Stimulated activated CD4-positive, alpha-beta T cell treated with anti-CD3 and anti-CD28 coated beads, Interleukin-1b, Interleukin-23, amount 100 ng/mL, for 24 hours (primary cell): ENCODE measurements at regions not wholly inside any gene's neighbourhood (a gene's known extent, or its start where the extent isn't known, plus 50 kb on each side); places are given as distances from the start of the nearest gene placed in this dataset.

Source experiments
- DNase-seq, 4 experiments: peaks; one replicate each; pipeline ENCODE4 v3.0.0-alpha.2; 2020; ENCODE audit warnings: low read depth in 4 of 4, low spot score in 1 of 4

- no peak for DNase-seq
Measured at GRCh38 chr2:234771176-234771575, 180.6 kb upstream of the SH3BP4 start.

GRCh38 chr2:234770715-234771141, 181.1 kb upstream of the SH3BP4 start:
- DNase-seq = no peak

- no peak for DNase-seq
Measured at GRCh38 chr2:234770031-234770506, 181.7 kb upstream of the SH3BP4 start.

DNA sequence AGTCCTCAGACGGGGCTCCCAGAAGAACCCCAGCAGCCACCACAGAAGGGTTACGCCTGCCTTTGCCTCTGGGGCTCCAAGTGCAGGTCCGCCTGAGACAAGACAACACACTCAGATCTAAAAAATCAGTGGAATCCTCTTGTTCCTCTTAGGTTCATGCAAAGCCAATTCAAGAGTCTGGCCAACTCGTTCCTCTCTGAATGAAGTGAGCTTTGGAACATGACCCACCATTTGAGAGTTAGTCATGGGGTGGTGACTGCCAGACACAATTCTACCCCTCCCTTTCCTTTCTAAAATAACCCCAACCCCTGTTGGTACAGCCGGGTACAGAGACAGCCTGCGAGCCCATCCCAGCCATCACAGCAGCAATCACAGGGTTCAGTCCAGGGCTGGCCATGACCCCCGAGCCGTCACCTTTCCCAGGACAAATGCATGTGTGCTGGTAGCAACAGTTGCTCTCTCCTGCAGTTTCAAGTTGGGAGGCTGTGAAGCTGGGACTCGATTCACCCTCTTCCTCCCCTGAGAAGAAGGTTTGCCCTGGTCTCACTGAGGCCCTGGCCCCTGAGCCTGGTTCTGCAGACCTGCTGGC, 183.1 kb upstream of the SH3BP4 start:
- DNase-seq = no peak

DNA sequence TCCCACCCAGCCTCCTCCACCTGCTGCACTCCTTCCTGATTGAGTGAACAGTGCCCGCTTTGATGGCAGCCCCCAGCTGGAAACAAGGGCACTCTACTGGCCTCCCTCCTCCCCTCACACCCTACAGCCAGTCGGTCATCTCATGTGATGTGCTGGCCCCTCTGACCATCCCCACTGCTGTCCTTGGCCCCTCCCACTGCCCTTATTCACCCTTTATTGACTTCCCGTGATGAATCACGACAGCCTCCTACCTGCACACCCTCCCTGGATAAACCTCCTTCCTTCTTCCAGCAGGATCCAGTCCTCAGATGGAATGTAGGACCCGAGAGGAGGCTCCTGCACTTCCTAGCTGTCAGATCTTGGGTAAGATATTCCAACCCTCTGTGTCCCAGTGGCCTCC, 186.5 kb upstream of the SH3BP4 start:
- no peak for DNase-seq

- DNase-seq = no peak
Measured at GRCh38 chr2:234764372-234764771, 187.4 kb upstream of the SH3BP4 start.

DNA sequence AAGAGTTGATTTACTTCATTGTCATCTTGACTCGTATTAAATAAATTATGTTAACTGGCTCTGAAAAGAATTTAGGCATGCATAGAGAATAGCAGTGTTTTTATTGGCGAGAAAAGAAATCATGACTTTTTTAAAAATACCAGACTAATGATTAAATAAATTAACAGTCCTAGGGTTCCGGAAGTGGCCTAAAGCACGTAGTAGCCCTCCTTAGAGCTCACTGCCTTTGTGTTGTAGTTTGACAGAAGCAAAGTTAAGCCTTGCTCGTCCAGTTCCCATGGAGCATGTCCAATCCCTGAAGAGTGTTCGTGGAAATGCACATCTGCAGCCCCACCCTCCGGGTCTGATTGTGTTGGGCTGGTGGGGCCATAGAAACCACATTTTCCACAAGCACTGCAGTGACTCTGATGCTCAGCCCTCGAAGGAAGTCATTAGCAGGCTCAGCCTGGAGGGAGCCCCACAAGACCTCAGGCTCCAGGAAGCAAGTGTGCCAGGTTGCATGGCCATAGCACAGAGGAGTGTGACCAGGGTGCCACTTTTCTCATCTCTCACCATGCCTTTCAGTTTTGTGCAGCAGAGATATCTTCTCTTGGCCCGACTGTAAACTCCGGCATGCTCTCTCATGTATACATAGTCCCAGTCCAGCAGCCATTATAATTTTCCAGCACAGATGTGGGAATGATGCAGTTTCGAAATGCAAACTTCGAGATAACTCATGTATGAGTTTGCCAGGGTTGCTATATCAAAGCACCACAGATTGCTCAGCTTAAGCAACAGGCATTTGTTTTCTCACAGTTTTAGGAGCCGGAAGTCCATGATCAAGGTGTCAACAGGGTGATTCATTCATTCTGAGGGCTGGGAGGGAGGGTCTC, 188.6 kb upstream of the SH3BP4 start:
- DNase-seq = no peak

GRCh38 chr2:234761910-234762309, 189.9 kb upstream of the SH3BP4 start:
- DNase-seq = no peak

GRCh38 chr2:234754126-234754525, 197.7 kb upstream of the SH3BP4 start:
- DNase-seq = no peak

DNA sequence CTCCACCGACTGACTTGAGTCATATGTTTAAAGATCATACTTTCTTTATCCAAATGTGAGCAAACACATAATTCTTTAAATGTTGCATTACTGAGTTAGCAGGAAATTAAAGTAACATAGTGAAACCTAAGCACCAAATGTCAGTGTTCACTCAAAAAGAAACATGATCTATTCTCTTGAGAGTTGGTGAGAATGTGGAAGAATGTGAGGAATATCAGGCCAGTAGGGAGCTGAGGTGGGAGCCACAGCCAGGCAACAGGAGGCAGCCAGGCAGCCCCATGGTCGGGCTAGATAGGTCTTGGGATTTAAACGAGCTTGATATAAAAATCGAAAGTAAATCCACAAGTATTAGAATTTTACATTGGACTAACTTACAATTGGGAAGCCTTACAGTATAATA, 198.1 kb upstream of the SH3BP4 start:
- DNase-seq = no peak

GRCh38 chr2:234752966-234753365, 198.9 kb upstream of the SH3BP4 start:
- DNase-seq = no peak

DNA sequence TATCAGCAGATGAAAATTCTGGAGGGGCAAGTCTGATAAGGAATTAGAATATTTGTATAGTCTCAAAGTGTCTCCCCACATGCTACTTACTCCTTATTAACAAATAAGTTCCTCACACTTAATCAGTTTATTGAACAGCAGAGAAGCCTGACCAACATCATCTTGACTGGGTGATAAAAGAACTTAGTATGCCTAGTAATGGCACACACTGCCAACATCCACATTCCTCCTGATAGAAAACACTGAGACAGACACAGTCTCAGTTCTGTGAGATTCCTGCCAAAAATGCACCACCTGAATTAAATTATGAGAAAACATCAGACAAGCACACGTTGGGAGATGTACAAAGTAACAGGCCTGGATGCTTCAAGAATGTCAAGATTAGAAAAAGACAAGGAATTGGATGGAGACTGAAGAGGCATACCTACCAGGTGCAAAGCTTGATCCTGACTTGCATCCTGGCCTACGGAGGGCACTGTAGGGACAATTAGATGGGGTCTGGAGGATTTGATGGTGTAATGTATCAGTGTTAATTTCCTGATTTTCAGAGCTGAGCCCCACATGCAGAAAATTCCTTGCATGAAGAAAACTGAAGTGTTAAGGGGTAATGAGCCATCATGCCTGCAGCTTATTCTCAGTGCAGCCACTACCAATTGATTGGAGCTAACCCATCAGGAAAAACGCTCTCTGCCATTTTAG, 200.4 kb upstream of the SH3BP4 start:
- DNase-seq = no peak

DNA sequence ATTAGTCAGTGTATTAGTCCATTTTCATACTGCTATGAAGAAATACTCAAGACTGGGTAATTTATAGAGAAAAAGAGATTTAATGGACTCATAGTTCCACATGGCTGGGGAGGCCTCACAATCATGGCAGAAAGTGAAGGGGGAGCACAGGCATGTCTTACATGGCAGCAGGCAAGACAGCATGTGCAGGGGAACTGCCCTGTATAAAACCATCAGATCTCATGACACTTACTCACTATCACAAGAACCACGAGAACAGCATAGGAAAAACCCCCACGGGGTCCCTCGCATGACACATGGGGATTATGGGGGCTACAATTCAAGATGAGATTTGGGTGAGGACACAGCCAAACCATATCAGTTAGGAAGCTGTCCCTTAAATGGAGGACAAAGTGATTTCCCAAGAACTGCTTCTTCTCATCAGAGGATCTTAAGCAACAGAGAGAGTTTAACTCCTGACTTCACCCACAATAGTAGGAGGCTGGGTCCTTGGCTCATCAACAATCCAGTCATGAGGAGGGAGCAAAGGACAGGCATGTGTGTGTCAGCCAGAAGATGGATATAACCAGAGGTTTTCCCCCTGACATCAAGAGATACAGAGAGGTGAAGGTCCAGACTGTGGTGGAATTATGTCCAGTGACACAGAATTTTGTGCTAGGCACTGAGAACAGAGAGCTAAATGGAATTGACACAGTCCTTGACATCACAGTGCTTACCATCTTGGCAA, 203.8 kb upstream of the SH3BP4 start:
- DNase-seq = no peak

- DNase-seq = no peak
Measured at GRCh38 chr2:234747032-234747431, 204.8 kb upstream of the SH3BP4 start.

DNA sequence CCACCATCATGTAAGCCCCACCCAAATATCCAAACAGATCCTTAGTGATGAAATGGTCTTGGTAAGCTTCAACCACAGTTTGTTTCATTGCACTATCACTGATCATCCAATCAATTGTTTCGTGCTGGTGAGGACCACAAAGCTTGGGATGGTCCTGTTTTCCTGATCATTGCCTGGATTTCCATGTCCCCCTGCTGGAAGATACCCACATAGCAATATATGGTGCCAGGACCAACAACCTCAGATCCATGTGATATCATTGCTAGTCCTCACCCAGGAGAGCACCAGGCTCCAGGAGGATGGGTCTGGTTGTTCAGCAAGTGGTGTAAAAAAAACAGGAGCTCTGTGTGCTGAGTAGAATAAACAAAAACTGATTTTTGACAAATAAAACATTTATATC, 206.5 kb upstream of the SH3BP4 start:
- no peak for DNase-seq

DNA sequence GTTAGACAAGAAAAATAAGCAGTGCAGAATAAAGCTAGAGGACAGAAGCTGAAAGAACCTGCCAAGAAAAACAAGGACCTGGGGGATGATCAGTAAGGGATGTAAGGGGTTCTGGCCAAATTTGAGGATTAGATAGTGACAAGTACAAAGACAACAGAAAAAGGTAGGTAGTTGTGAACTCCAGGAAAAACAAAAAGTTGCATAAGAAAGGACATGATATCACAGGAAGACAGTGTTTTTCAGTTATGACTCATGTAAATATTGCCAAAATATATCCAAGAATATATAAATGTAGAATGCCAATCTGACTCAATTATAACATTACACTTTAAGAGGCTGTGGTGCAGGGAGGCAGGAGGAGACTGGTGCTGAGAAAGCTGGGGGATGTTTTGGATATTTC, 209.8 kb upstream of the SH3BP4 start:
- no peak for DNase-seq

- DNase-seq = no peak
Measured at GRCh38 chr2:234739061-234739460, 212.8 kb upstream of the SH3BP4 start.

DNA sequence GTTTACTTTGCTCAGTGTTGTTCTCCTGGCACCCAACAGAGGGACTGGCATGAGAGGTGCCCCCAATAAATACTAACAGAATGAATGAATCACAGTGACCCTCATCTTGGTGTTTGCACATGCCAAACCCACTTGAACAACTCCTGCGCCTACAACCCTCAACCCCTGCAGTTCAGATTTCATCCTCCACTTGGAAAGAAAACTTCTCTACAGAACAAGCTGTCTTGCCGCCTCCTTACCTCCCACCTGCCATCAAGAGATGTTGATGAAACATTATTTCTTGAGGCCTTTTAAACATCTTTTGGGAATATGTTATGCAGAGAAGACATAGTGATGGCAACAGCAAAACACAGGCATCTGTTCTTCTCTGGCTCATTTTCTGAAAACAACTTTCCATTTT, 216.0 kb upstream of the SH3BP4 start:
- no peak for DNase-seq

DNA sequence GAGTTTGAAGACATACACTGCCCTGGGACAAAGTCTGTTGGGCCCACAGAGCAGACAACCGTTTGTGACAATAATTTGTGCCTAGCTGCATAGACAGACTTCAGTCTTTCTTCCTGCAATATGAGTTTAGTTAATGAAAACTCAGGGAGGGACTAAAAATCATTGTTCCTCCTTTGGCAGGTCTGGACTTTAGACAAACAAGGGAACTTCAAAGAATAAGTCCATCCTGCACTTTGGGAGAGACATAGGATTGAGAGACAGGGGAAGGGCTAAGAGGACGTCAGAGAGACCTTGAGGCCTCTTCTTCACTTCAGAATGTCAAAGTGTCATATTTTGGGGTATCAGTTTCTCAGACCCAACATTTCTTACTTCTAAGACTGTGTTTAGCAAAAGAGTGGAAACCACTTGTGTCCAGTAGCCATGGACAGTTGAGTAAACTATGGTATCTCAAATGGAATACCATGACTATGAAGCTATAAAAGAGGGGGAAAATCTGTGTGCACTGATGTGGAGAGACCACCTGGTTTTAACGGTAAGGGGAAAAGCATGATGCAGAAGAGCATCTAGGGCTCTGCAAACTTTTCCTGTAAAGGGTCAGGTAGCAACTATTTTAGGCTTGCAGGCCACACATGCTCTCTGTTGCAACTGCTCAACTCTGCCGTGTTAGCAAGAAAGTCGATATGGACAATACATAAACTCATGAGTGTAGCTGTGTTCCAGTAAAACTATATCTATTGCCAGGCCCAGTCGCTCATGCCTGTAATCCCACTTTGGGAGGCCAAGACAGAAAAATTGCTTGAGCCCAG, 217.8 kb upstream of the SH3BP4 start:
- no peak for DNase-seq

DNA sequence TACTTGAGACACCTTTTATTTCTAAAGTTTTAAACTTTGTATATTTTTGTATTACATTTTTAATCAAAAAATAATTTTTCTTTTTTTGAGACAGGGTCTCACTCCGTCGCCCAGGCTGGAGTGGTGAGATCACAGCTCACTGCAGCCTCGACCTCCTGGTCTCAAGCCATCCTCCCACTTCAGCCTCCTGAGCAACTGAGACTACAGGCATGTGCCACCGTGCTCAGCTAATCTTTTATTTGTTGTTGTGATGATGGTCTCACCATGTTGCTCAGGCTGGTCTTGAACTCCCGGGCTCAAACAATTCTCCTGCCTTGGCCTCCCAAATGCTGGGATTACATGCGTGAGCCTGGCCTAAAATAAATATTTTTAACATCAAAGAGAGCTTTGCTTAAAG, 218.7 kb upstream of the SH3BP4 start:
- no peak for DNase-seq
